ENCODE measurements at regions not wholly inside any gene's neighbourhood (a gene's known extent, or its start where the extent isn't known, plus 50 kb on each side); places are given as distances from the start of the nearest gene placed in this dataset.
"Not testable (repeated sequence)": the region's sequence is repeated elsewhere in the genome, so short reads cannot be mapped to it uniquely, and the experiment has no call there.

- Histone ChIP-seq H3K27ac (no peak overlapping the region), H3K4me3 (ENCODE audit: low read depth, low read length) (no peak overlapping the region), H3K27me3 (ENCODE audit: insufficient read depth, low read depth, severe bottlenecking) (no peaks in the 10 kb centered on the region), H3K36me3 (no peaks in the 10 kb centered on the region), H3K9me3 (ENCODE audit: severe bottlenecking) (no peaks in the 10 kb centered on the region)
- TF ChIP-seq CTCF (IDR thresholded peaks at IDR 0.05; ENCODE audit: low read depth, low read length), result no peak
- DNase-seq, result no peak
Measured at GRCh38 chr6:168188369-168189199, 109.6 kb upstream of the FRMD1 start.

GRCh38 chr6:168186438-168186837, 107.4 kb upstream of the FRMD1 start:
- no peaks in the 10 kb centered on the region for H3K27me3 ChIP-seq (ENCODE audit: insufficient read depth, low read depth, severe bottlenecking)
- no peak overlapping the region for H3K27ac ChIP-seq
- H3K4me3 ChIP-seq (ENCODE audit: low read depth, low read length), result no peak overlapping the region
- no peak for DNase-seq
- H3K9me3 ChIP-seq (ENCODE audit: severe bottlenecking), result no peaks in the 10 kb centered on the region
- no peak for TF ChIP-seq CTCF (IDR thresholded peaks at IDR 0.05; ENCODE audit: low read depth, low read length)
- no peaks in the 10 kb centered on the region for H3K36me3 ChIP-seq

GRCh38 chr6:168186018-168186417, 107.0 kb upstream of the FRMD1 start:
- DNase-seq; H3K27ac ChIP-seq; H3K4me3 ChIP-seq (ENCODE audit: low read depth, low read length); H3K9me3 ChIP-seq (ENCODE audit: severe bottlenecking); H3K36me3 ChIP-seq; H3K27me3 ChIP-seq (ENCODE audit: insufficient read depth, low read depth, severe bottlenecking): not testable (repeated sequence)

- no peaks in the 10 kb centered on the region for H3K36me3 ChIP-seq
- no peak overlapping the region for H3K4me3 ChIP-seq (ENCODE audit: low read depth, low read length)
- no peak overlapping the region for H3K27ac ChIP-seq
- DNase-seq, result no peak
- H3K9me3 ChIP-seq (ENCODE audit: severe bottlenecking), result no peaks in the 10 kb centered on the region
- H3K27me3 ChIP-seq (ENCODE audit: insufficient read depth, low read depth, severe bottlenecking), result no peaks in the 10 kb centered on the region
- TF ChIP-seq CTCF (IDR thresholded peaks at IDR 0.05; ENCODE audit: low read depth, low read length), result no peak
Measured at GRCh38 chr6:168184701-168185100, 105.7 kb upstream of the FRMD1 start.

- Histone ChIP-seq H3K36me3 (no peaks in the 10 kb centered on the region), H3K4me3 (ENCODE audit: low read depth, low read length) (no peak overlapping the region), H3K27ac (no peak overlapping the region), H3K27me3 (ENCODE audit: insufficient read depth, low read depth, severe bottlenecking) (no peaks in the 10 kb centered on the region), H3K9me3 (ENCODE audit: severe bottlenecking) (no peaks in the 10 kb centered on the region)
- no peak for TF ChIP-seq CTCF (IDR thresholded peaks at IDR 0.05; ENCODE audit: low read depth, low read length)
- DNase-seq, result no peak
Measured at GRCh38 chr6:168183613-168183970, 104.6 kb upstream of the FRMD1 start.

GRCh38 chr6:168182908-168183612, 104.0 kb upstream of the FRMD1 start:
- no peaks in the 10 kb centered on the region for H3K27me3 ChIP-seq (ENCODE audit: insufficient read depth, low read depth, severe bottlenecking)
- no peak overlapping the region for H3K4me3 ChIP-seq (ENCODE audit: low read depth, low read length)
- TF ChIP-seq CTCF (IDR thresholded peaks at IDR 0.05; ENCODE audit: low read depth, low read length), result no peak
- no peaks in the 10 kb centered on the region for H3K36me3 ChIP-seq
- no peak overlapping the region for H3K27ac ChIP-seq
- no peak for DNase-seq
- no peaks in the 10 kb centered on the region for H3K9me3 ChIP-seq (ENCODE audit: severe bottlenecking)

Data from WERI-Rb-1 (cell line).